WTC11 (cell line): ENCODE measurements at regions not wholly inside any gene's neighbourhood (a gene's known extent, or its start where the extent isn't known, plus 50 kb on each side); places are given as distances from the start of the nearest gene placed in this dataset.

Source experiments
- CBFB ChIP-seq: sonication (generic); formaldehyde crosslinking; IDR thresholded peaks from 2 replicates; pipeline ENCODE4 v1.8.1; 2022; ENCODE audit warnings: mild to moderate bottlenecking, low read depth, missing genetic modification reagents
- CREB1 ChIP-seq: sonication (generic); formaldehyde crosslinking; IDR thresholded peaks from 2 replicates; pipeline ENCODE4 v1.8.0; 2023; ENCODE audit warnings: mild to moderate bottlenecking, missing genetic modification reagents
- JUN ChIP-seq: sonication (generic); formaldehyde crosslinking; IDR thresholded peaks from 2 replicates; pipeline ENCODE4 v1.8.0; 2023; ENCODE audit warnings: mild to moderate bottlenecking, missing genetic modification reagents
- SP1 ChIP-seq: sonication (generic); formaldehyde crosslinking; conservative IDR thresholded peaks from 2 replicates; pipeline ENCODE4 v1.8.1; 2022; ENCODE audit warnings: missing genetic modification reagents
- ZNF263 ChIP-seq: sonication (generic); formaldehyde crosslinking; IDR thresholded peaks from 2 replicates; pipeline ENCODE4 v1.8.1; 2022; ENCODE audit warnings: low read depth, mild to moderate bottlenecking, moderate library complexity, missing genetic modification reagents
- ZNF416 ChIP-seq: fragments of 250-450 bp; sonication (Bioruptor Pico); IDR thresholded peaks from 2 replicates; pipeline ENCODE4 v1.9.0; 2021; ENCODE audit warnings: mild to moderate bottlenecking, inconsistent platforms
- TF ChIP-seq, protein P1 (sequence below): fragments of 200-600 bp; IDR thresholded peaks from 2 replicates; pipeline ENCODE4 v1.8.0; 2022; ENCODE audit warnings: antibody characterized with exemption
- TF ChIP-seq, protein P2 (sequence below): sonication (generic); formaldehyde crosslinking; IDR thresholded peaks from 2 replicates; pipeline ENCODE4 v1.8.0; 2023; ENCODE audit warnings: mild to moderate bottlenecking, missing genetic modification reagents

- TF ChIP-seq, protein P1, sequence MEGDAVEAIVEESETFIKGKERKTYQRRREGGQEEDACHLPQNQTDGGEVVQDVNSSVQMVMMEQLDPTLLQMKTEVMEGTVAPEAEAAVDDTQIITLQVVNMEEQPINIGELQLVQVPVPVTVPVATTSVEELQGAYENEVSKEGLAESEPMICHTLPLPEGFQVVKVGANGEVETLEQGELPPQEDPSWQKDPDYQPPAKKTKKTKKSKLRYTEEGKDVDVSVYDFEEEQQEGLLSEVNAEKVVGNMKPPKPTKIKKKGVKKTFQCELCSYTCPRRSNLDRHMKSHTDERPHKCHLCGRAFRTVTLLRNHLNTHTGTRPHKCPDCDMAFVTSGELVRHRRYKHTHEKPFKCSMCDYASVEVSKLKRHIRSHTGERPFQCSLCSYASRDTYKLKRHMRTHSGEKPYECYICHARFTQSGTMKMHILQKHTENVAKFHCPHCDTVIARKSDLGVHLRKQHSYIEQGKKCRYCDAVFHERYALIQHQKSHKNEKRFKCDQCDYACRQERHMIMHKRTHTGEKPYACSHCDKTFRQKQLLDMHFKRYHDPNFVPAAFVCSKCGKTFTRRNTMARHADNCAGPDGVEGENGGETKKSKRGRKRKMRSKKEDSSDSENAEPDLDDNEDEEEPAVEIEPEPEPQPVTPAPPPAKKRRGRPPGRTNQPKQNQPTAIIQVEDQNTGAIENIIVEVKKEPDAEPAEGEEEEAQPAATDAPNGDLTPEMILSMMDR = no peak
- TF ChIP-seq CBFB (CRISPR knock-in tag) = no peak
- TF ChIP-seq CREB1 (CRISPR knock-in tag) = no peak
- TF ChIP-seq ZNF263 = no peak
- no peak for TF ChIP-seq JUN
- TF ChIP-seq ZNF416 (CRISPR knock-in tag) = no peak
- no peak for TF ChIP-seq SP1 (CRISPR knock-in tag)
- TF ChIP-seq, protein P2, sequence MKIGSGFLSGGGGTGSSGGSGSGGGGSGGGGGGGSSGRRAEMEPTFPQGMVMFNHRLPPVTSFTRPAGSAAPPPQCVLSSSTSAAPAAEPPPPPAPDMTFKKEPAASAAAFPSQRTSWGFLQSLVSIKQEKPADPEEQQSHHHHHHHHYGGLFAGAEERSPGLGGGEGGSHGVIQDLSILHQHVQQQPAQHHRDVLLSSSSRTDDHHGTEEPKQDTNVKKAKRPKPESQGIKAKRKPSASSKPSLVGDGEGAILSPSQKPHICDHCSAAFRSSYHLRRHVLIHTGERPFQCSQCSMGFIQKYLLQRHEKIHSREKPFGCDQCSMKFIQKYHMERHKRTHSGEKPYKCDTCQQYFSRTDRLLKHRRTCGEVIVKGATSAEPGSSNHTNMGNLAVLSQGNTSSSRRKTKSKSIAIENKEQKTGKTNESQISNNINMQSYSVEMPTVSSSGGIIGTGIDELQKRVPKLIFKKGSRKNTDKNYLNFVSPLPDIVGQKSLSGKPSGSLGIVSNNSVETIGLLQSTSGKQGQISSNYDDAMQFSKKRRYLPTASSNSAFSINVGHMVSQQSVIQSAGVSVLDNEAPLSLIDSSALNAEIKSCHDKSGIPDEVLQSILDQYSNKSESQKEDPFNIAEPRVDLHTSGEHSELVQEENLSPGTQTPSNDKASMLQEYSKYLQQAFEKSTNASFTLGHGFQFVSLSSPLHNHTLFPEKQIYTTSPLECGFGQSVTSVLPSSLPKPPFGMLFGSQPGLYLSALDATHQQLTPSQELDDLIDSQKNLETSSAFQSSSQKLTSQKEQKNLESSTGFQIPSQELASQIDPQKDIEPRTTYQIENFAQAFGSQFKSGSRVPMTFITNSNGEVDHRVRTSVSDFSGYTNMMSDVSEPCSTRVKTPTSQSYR = no peak
These were observed 201.1 kb downstream of the SMAD2 start for GRCh38 chr18:47729356-47729755.
